Gastroesophageal sphincter (tissue), 3 donors: ENCODE measurements at regions not wholly inside any gene's neighbourhood (a gene's known extent, or its start where the extent isn't known, plus 50 kb on each side); places are given as distances from the start of the nearest gene placed in this dataset.

Experiments used
- EP300 ChIP-seq: sonication (generic); formaldehyde crosslinking; IDR thresholded peaks from one replicate; pipeline ENCODE4 v1.6.1; 2017; ENCODE audit warnings: antibody characterized with exemption, mild to moderate bottlenecking
- POLR2A ChIP-seq, 2 donors: fragments of 450-650 bp; IDR thresholded peaks; one replicate each; pipeline ENCODE4 v1.6.1; 2017; ENCODE audit warnings: antibody characterized with exemption in 2 of 2, mild to moderate bottlenecking in 2 of 2, moderate library complexity in 1 of 2
- POLR2AphosphoS5 ChIP-seq: sonication (generic); formaldehyde crosslinking; IDR thresholded peaks from one replicate; pipeline ENCODE4 v1.6.1; 2017; ENCODE audit warnings: antibody characterized with exemption
- TF ChIP-seq, protein P1 (sequence below), 4 experiments: fragments of 200-600 bp in 2 of 4; fragments of 450-650 bp in 2 of 4; sonication (generic) in 1 of 4; IDR thresholded peaks; one replicate each; pipeline ENCODE4 v1.5.1; 2017 to 2019; ENCODE audit warnings: antibody characterized with exemption in 4 of 4, mild to moderate bottlenecking in 2 of 4, moderate library complexity in 2 of 4

DNA sequence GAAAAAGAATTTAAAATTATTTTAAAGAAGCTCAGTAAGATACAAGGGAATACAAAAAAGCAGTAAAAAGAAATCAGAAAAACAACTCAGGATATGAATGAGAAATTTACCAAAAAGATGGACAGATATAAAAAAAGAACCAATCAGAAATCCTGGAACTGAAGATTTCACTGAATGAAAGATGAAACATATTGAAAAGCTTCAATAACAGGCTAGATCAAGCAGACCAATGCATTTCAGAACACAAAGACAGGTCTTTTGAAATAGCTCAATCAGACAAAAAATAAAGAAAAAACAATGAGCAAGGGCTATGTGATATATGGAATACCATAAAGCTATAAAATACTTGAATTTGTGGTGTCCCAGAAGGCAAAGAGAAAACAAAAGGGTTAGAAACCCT lies 322.6 kb upstream of the POU5F2 start:
- TF ChIP-seq, protein P1, sequence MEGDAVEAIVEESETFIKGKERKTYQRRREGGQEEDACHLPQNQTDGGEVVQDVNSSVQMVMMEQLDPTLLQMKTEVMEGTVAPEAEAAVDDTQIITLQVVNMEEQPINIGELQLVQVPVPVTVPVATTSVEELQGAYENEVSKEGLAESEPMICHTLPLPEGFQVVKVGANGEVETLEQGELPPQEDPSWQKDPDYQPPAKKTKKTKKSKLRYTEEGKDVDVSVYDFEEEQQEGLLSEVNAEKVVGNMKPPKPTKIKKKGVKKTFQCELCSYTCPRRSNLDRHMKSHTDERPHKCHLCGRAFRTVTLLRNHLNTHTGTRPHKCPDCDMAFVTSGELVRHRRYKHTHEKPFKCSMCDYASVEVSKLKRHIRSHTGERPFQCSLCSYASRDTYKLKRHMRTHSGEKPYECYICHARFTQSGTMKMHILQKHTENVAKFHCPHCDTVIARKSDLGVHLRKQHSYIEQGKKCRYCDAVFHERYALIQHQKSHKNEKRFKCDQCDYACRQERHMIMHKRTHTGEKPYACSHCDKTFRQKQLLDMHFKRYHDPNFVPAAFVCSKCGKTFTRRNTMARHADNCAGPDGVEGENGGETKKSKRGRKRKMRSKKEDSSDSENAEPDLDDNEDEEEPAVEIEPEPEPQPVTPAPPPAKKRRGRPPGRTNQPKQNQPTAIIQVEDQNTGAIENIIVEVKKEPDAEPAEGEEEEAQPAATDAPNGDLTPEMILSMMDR (IDR thresholded peaks at IDR 0.05) = no peak
- TF ChIP-seq POLR2A (IDR thresholded peaks at IDR 0.05) = no peak
- no peak for TF ChIP-seq POLR2AphosphoS5
- TF ChIP-seq EP300 = no peak
